PC-3 (cell line): ENCODE measurements at regions not wholly inside any gene's neighbourhood (a gene's known extent, or its start where the extent isn't known, plus 50 kb on each side); places are given as distances from the start of the nearest gene placed in this dataset.

Experiments
- EZH2 ChIP-seq: fragments of 300-600 bp; sonication (generic); IDR thresholded peaks from one replicate; pipeline ENCODE4 v1.6.1; 2017; ENCODE audit warnings: antibody characterized with exemption, mild to moderate bottlenecking, low read length; ENCODE audit not compliant: unreplicated experiment
- EZH2phosphoT487 ChIP-seq: fragments of 300-600 bp; sonication (generic); IDR thresholded peaks from 2 replicates; pipeline ENCODE4 v1.6.1; 2018; ENCODE audit warnings: mild to moderate bottlenecking, antibody characterized with exemption, low read length, borderline replicate concordance
- TF ChIP-seq, protein P1 (sequence below): fragments of 300-600 bp; sonication (generic); conservative IDR thresholded peaks from 2 replicates; pipeline ENCODE4 v1.5.1; 2017; ENCODE audit warnings: antibody characterized with exemption, low read depth, mild to moderate bottlenecking, low read length

DNA sequence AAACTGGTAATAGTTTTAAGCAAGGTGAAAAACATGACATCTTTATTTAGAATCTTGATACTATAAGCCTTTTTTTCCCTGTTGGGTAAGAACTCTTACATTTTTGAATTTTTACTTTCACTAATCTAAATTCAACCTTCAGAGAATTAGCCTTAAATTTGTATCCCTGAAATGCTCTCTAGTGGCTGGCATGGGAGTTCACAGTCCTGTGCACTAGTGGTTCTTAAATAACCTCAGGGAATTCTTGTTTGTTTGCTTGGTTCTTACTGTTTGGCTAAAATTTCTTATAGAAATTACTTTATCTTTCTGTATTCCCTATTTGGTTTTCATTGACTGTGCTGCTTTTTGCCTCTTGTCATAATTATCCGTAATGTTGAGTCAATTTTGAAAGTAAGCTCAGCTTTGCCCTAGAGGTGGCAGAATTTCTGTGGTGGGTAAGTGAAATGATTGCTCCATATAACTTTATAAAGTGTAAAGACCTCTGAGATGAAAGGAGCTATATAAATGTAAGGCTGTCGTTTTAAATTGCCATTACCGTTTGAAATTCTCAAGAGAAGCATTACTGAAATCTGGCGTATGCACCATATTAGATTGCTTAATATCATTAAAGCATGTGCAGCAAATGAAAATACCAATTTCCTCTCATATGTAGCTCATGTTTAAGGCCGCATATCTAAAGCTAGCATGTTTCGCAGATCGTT lies 391.3 kb upstream of the FIGN start:
- TF ChIP-seq, protein P1, sequence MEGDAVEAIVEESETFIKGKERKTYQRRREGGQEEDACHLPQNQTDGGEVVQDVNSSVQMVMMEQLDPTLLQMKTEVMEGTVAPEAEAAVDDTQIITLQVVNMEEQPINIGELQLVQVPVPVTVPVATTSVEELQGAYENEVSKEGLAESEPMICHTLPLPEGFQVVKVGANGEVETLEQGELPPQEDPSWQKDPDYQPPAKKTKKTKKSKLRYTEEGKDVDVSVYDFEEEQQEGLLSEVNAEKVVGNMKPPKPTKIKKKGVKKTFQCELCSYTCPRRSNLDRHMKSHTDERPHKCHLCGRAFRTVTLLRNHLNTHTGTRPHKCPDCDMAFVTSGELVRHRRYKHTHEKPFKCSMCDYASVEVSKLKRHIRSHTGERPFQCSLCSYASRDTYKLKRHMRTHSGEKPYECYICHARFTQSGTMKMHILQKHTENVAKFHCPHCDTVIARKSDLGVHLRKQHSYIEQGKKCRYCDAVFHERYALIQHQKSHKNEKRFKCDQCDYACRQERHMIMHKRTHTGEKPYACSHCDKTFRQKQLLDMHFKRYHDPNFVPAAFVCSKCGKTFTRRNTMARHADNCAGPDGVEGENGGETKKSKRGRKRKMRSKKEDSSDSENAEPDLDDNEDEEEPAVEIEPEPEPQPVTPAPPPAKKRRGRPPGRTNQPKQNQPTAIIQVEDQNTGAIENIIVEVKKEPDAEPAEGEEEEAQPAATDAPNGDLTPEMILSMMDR, result peak; percentile 38; the same call in 1 of the 2 replicates
- no peak for TF ChIP-seq EZH2
- TF ChIP-seq EZH2phosphoT487, result no peak
